ENCODE measurements at regions not wholly inside any gene's neighbourhood (a gene's known extent, or its start where the extent isn't known, plus 50 kb on each side); places are given as distances from the start of the nearest gene placed in this dataset.

DNA sequence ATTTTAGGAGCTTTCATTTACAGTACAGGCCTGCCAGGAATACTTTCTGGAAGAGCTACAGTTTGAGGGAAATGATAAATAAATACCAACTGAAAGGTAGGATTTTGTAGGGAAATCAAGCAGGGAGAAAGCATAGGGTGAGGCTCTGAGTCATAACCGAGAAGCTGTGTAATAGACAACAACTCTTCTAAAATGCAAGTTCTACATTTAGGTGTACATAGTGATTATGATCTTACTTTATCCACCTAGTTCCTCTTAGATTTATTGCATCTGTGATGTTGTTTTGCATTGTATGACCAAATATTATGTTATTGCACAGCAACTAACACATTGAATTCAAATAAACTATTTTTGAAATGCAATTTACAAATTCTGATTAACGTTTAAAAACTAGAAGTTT, 819.3 kb downstream of the PLA2G4A start:
- 65 to 66% methylated on average over 2 of the region's 2 CpGs for WGBS, 2 donors
- H3K4me3 ChIP-seq (ENCODE audit: low read depth, poor library complexity, severe bottlenecking), result no peak overlapping the region
- TF ChIP-seq CTCF (IDR thresholded peaks at IDR 0.05) (no peak), POLR2A (IDR thresholded peaks at IDR 0.05) (no peak)
- intact Hi-C loops (cut with DNase I; ENCODE audit: low total_unique reads), result no loop called here
- DNase-seq (ENCODE audit: low spot score in 2 of 2), result no peak

GRCh38 chr1:187654635-187655034, 825.9 kb downstream of the PLA2G4A start:
- no peak for DNase-seq (ENCODE audit: low spot score in 2 of 2)
- WGBS, 2 donors, result 64 to 76% methylated on average over 2 of the region's 2 CpGs
- TF ChIP-seq POLR2A (IDR thresholded peaks at IDR 0.05) (no peak), CTCF (IDR thresholded peaks at IDR 0.05) (no peak)
- intact Hi-C loops (cut with DNase I; ENCODE audit: low total_unique reads), result no loop called here
- H3K4me3 ChIP-seq (ENCODE audit: low read depth, poor library complexity, severe bottlenecking), result no peak overlapping the region

GRCh38 chr1:187655104-187655503, 826.4 kb downstream of the PLA2G4A start:
- DNase-seq (ENCODE audit: low spot score in 2 of 2), result no peak
- intact Hi-C loops (cut with DNase I; ENCODE audit: low total_unique reads), result no loop called here
- H3K4me3 ChIP-seq (ENCODE audit: low read depth, poor library complexity, severe bottlenecking), result no peak overlapping the region
- TF ChIP-seq POLR2A (IDR thresholded peaks at IDR 0.05) (no peak), CTCF (IDR thresholded peaks at IDR 0.05) (no peak)

- WGBS, 2 donors, result 86 to 89% methylated on average over 2 of the region's 2 CpGs
- DNase-seq (ENCODE audit: low spot score in 2 of 2), result no peak
- TF ChIP-seq CTCF (IDR thresholded peaks at IDR 0.05) (no peak), POLR2A (IDR thresholded peaks at IDR 0.05) (no peak)
- intact Hi-C loops (cut with DNase I; ENCODE audit: low total_unique reads), result no loop called here
- H3K4me3 ChIP-seq (ENCODE audit: low read depth, poor library complexity, severe bottlenecking), result no peak overlapping the region
These were observed 836.7 kb downstream of the PLA2G4A start for GRCh38 chr1:187665483-187665882.

- intact Hi-C loops (cut with DNase I; ENCODE audit: low total_unique reads), result no loop called here
- TF ChIP-seq POLR2A (IDR thresholded peaks at IDR 0.05) (no peak), CTCF (IDR thresholded peaks at IDR 0.05) (no peak)
- 66 to 78% methylated on average over 1 of the region's 1 CpG for WGBS, 2 donors
- H3K4me3 ChIP-seq (ENCODE audit: low read depth, poor library complexity, severe bottlenecking), result no peak overlapping the region
- no peak for DNase-seq (ENCODE audit: low spot score in 2 of 2)
These were observed 852.1 kb downstream of the PLA2G4A start for GRCh38 chr1:187680823-187681222.

DNA sequence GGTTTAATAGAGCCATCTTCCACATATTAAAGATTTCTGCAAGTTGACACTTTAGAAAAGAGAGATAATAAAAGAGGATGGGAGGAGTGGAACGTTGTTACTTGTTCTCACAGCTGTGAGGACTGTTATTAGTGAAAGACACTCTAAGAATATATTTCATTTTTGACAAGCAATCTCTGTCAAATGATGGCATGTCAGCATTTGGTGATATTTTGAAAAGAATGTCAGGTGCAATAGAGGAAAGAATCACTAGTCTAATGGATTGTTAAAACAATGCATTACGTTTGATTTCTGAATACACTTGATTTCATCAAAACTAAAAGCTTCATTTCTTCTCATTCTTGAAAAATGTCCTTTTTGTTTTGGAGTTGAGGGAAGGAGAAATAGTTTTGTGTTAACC, 853.4 kb downstream of the PLA2G4A start:
- H3K4me3 ChIP-seq (ENCODE audit: low read depth, poor library complexity, severe bottlenecking), result no peak overlapping the region
- 37 to 38% methylated on average over 2 of the region's 2 CpGs for WGBS, 2 donors
- intact Hi-C loops (cut with DNase I; ENCODE audit: low total_unique reads), result no loop called here
- DNase-seq (ENCODE audit: low spot score in 2 of 2), result no peak
- TF ChIP-seq POLR2A (IDR thresholded peaks at IDR 0.05), result no peak
- TF ChIP-seq CTCF (IDR thresholded peaks at IDR 0.05), result no peak
